ENCODE measurements at regions not wholly inside any gene's neighbourhood (a gene's known extent, or its start where the extent isn't known, plus 50 kb on each side); places are given as distances from the start of the nearest gene placed in this dataset.
A peak's percentile ranks its signal among the peaks of the same experiment; 100 is the strongest.

DNA sequence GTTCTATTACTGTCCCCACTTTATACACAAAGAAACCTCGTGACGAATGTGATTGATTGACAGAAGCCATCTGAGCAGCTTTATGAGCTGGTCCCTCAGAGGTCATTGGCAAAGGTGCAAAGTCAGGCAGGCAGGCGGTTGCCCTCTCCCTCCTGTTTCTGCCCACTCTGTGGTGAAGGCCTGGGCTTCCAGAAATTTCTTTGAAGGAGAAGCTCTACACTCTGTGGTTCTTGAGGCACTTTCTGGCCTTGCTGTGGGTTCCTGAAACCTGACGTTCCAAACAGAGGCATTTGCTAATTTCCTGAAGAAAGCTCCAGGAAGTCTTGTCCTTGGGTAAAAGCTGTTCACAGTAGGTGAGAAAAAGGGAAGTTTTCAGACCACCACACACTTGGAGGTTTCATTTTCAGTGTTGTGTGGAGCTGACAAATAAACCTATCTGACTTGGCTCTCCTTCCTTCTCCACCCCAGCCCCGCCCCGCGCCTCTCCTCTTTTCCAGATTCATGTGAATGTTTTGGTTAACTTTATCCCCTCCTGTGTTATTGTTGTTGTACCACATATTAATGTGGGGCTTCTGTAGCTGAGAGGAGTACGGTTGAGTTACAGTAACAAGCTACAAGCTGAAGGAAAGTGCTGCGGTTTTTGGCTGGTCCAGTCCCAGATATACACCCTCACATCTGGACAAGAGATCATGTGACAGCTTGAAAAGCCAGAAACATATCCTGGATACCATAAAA, 274.1 kb downstream of the CLIC5 start:
- no peak for DNase-seq

GRCh38 chr6:45739058-45739457, 276.6 kb downstream of the CLIC5 start:
- no peak for DNase-seq

- no peak for DNase-seq
Observed at GRCh38 chr6:45738057-45738455, 277.6 kb downstream of the CLIC5 start.

DNA sequence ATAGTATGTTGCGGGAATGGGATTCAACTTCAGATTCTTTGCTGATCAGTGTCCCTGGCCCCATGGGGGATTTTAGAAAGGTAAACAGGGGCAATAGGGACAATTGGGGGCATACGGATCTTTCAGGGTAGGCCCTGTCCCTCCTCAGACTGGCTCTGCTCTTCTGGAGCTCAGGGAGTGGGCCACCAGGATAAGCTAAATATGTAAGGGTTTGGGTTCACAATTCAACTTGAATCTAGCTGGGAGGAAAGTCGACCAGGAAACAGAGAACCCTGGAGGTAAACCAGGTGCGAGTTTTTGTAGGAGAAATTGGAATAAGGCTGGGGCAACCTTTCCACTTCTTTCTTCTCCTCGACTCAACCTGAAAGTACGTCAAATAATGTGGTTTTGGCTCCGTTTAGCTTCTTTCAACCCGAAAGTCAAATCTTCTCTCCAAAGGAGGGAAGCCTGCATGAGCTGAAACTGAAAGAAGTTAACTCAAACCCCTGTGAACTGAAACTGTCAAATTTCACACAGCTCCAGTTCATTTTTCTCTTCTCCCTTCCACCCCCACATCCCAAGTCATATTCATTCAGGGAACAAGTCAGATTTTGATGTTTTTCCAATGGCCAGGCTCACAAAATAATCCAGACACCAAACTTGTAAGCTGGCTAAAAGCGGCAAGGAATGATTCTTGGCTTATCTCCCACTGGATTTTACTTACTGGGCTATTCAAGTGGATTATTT, 278.2 kb downstream of the CLIC5 start:
- no peak for DNase-seq

GRCh38 chr6:45736134-45736533, 279.5 kb downstream of the CLIC5 start:
- no peak for DNase-seq

- no peak for DNase-seq
Observed at GRCh38 chr6:45732731-45733130, 282.9 kb downstream of the CLIC5 start.

DNA sequence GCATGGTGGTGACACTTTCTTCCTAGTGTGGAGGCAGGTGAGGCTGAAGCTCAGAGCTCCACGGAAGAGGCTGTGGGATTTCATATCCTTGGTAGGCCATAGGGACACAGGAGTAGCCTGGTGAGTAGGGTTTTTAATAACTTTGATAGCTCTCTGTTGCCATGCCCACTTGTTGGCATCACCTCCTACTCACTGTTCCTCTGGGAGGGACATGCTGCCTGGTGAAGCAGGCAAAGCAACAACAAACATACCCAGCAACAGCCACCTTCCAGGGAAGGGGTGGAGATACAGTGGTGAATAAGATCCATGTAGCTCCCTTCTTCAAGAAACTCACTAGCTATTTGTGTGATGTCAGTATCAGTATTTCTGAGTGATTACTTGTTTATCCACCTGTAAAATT, 285.4 kb downstream of the CLIC5 start:
- DNase-seq = no peak

DNA sequence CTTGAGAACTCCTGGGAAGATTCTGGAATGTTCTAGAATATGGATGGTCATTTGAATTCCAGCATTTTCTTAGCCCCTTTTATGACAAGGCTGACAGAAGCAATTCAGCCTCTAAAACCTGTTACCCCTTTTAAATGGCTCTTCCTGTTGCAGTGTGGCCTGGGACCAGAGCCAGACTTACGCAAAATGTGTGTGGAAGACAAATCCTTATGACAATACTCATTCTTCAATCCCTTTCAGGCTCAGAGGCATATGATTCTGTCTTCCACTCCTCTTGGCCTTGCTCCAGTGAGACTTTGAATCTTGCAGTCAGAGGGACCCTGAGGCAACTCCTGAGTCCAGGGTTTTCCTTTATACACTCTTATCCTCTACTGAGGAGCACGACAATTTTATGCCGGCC, 287.0 kb downstream of the CLIC5 start:
- DNase-seq = peak; percentile 71

DNA sequence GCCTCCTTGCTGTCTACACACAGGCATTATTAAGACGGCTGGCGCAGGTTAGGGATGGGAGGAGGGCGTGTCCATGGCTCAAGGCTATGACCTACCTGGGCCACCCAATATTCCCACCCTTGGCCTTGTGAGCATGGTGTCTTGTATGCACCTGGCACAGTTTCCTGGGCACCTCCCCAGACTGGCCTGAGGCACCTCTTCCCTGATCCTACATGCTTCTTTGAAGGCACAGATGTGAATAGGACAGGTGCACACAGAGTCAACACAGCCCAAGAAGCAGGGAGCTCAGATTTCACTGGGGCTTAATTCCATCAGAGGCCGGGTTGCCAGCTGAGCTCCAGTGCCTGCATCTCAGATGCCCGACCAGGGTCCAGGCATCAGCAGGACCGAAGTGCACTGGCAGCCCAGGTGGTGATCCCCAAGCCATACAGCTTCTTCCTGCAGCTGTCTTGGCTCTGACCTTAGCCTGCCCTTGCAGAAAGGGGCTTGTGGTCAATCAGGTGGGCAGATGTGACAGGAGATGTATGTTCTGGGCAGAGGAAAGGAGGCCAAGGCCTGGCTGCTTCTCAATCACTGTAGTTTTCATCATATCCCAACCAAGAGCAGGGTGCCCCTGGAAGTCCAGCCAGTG, 287.7 kb downstream of the CLIC5 start:
- no peak for DNase-seq

- DNase-seq = no peak
Observed at GRCh38 chr6:45727228-45727627, 288.4 kb downstream of the CLIC5 start.

DNA sequence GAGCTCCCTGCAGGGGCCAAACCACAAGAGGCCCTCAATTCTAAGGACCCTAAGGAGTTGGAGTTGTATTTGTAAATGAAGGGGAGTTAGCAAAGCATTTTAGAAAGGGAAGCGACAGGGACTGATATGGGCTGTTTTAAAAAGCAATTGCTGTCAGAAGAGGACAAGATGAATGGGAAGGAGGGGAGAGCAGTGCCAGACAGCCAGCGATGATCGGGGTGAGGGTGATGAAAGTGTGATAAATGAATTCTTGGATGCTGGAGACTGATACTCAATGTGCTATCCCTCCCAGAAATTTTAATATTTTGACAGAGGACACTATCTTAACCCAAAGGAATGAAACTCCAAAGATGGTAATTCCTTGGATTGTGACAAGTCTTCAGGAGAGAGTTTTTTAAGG, 289.2 kb downstream of the CLIC5 start:
- no peak for DNase-seq

GRCh38 chr6:45724511-45724910, 291.1 kb downstream of the CLIC5 start:
- DNase-seq = peak; percentile 64

DNA sequence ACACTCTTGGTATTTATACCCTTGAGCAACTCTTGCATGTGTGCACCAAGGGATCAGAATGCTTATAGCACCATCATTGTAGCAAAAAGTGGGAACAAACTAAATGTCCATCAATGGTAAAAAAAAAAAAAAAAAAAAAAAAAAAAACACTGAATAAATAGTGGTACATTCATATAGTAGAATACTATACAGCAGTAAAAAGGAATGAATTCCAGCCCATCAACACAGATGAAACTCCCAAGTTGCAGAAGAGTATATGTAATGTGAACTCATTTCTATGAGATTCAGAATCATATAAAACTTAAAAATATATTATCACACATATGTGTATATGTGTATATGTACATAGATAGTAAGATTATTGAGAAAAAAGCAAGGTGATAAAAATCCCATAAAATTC, 291.6 kb downstream of the CLIC5 start:
- DNase-seq = no peak

GRCh38 chr6:45722876-45723275, 292.8 kb downstream of the CLIC5 start:
- DNase-seq = no peak

DNA sequence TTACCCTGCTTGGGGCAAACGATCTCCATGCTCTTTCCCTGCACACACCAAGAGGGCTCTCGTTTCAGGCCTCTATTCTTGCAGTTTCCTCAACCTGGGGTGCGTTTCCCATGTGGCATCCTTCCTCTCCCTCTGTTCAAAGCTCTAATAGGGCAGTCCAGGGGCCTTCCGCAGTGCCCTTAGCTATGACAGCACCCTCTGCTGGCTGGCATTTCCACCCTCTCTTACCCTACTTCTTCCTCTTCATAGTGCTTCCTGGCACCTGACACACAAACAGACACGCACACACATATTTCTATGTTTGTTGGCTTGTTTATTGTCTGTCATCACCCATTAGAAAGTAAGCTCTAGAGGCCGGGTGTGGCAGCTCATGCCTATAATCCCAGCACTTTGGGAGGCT, 294.0 kb downstream of the CLIC5 start:
- DNase-seq = no peak

DNA sequence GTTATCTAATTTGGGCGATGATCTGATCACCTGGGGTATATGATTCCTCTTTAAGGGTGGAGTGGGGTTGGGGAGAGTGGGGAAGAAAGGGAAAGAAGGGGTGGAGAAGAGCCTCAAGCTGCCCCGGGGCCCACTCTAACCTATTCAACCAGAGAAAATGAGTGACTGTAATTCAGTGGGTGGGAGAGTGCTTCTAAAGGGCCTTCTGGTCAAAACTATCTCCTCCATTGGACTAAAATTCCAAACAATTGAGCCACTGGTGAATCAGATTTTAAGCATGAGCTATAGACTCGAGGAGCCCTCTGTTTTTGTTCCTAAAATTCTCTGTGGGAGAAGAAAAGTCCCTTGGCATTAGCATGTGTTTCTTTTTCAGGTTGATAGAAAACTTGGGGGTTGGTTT, 296.8 kb downstream of the CLIC5 start:
- DNase-seq = no peak

- DNase-seq = no peak
Observed at GRCh38 chr6:45718131-45718530, 297.5 kb downstream of the CLIC5 start.

- DNase-seq = no peak
Observed at GRCh38 chr6:45717715-45718114, 297.9 kb downstream of the CLIC5 start.

DNA sequence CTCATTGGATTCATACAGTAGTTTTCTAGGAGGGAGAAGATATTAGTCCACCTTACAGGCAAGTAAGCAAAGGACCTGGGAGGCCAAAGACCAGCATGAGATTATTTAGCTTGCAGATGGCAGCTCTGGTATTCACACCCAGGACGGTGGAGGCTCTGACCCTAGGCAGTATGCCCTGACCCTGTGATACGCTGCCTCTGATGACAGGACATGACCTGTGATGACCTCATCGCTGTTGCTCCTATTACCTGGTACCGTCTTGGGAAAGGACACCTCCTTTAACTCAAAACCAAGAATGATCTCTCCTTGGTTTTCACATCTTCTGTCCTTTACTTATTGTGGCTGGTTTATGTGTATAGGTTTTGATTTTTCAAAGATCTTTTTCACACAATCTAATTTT, 298.6 kb downstream of the CLIC5 start:
- no peak for DNase-seq

DNA sequence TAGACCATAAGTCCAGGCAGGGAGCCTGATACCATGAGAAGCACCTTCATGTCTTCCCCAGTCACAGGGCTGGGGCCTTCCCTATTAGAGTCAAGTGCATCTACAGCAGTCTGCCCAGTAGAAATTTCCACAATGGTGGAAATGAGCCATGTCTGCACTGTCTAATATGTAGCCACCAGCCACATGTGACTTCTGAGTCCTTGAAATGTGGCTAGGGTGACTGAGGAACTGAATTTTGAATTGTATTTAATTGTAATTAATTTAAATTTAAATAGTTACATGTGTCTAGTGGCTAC, 300.2 kb downstream of the CLIC5 start:
- DNase-seq = no peak

GRCh38 chr6:45714741-45715507, 300.7 kb downstream of the CLIC5 start:
- peak; percentile 78 for DNase-seq

GRCh38 chr6:45714006-45714730, 301.5 kb downstream of the CLIC5 start:
- DNase-seq = no peak
